Activated naive CD4-positive, alpha-beta T cell treated with anti-CD3 and anti-CD28 coated beads for 36 hours (primary cell): ENCODE measurements at regions not wholly inside any gene's neighbourhood (a gene's known extent, or its start where the extent isn't known, plus 50 kb on each side); places are given as distances from the start of the nearest gene placed in this dataset.

Experiments used
- CTCF ChIA-PET: fragments of 350-600 bp; sonication (Branson Sonifier 250); formaldehyde crosslinking; loops from one replicate; lab custom pipeline; 2021; ENCODE audit warnings: antibody characterized with exemption; lab: Charles Lee
- DNase-seq: peaks from one replicate; pipeline ENCODE4 v3.0.0-alpha.2; 2020
- H3K27ac Mint-ChIP-seq: one replicate; pipeline ENCODE4 v1.8.0; 2021; ENCODE audit warnings: mild to moderate bottlenecking, mixed read lengths
- H3K27me3 Mint-ChIP-seq: one replicate; pipeline ENCODE4 v1.8.0; 2021; ENCODE audit warnings: low read depth, mixed read lengths
- H3K36me3 Mint-ChIP-seq: one replicate; pipeline ENCODE4 v1.8.0; 2021; ENCODE audit warnings: low read depth, mixed read lengths
- H3K4me1 Mint-ChIP-seq: one replicate; pipeline ENCODE4 v1.8.0; 2021; ENCODE audit warnings: low read depth, mixed read lengths
- H3K4me3 Mint-ChIP-seq: one replicate; pipeline ENCODE4 v1.8.0; 2021; ENCODE audit warnings: mild to moderate bottlenecking, moderate library complexity, mixed read lengths
- H3K9me3 Mint-ChIP-seq: one replicate; pipeline ENCODE4 v1.8.0; 2021; ENCODE audit warnings: mixed read lengths
- intact Hi-C: fragments of 100-400 bp; cut with micrococcal nuclease; formaldehyde crosslinking; loops from one replicate; pipeline ENCODE4 v1.15.1; 2023

GRCh38 chr11:29669310-29669709 is 347.5 kb downstream of the KCNA4 start:
- Mint-ChIP-seq H3K27me3 (no peaks in the 10 kb centered on the region), H3K36me3 (no peaks in the 10 kb centered on the region), H3K4me3 (no peak overlapping the region), H3K4me1 (no peaks in the 10 kb centered on the region), H3K9me3 (peaks cover 23% of the 10 kb centered on the region), H3K27ac (no peak overlapping the region)
- DNase-seq = no peak
- CTCF ChIA-PET = no interaction called here
- intact Hi-C loops = no loop called here

GRCh38 chr11:29657709-29658108 is 359.1 kb downstream of the KCNA4 start:
- CTCF ChIA-PET = no interaction called here
- Mint-ChIP-seq H3K27me3 (no peaks in the 10 kb centered on the region), H3K36me3 (no peaks in the 10 kb centered on the region), H3K4me1 (no peaks in the 10 kb centered on the region), H3K4me3 (no peak overlapping the region), H3K9me3 (peaks cover 2% of the 10 kb centered on the region), H3K27ac (no peak overlapping the region)
- no peak for DNase-seq
- intact Hi-C loops = no loop called here

DNA sequence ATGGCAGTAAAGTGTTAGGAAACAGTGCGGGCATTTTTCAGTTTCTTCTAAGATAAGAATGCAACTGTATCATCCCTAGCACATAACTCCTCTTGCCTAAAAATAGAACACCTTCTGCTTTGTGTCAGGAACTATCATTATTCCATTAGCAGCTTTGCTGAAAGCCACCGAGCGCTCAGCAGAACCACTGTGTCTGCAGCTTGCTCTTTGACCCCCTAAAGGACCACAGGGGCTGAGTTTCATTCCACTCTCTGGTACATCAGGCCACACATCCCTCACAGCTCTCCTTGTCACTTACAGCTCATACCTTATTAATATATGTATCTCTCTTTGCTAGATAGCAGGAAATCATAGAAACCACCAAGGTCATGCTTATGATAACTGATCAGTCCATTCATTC is 360.2 kb downstream of the KCNA4 start:
- no peak for DNase-seq
- H3K4me1 Mint-ChIP-seq = no peaks in the 10 kb centered on the region
- CTCF ChIA-PET = no interaction called here
- H3K27ac Mint-ChIP-seq = no peak overlapping the region
- intact Hi-C loops = no loop called here
- H3K36me3 Mint-ChIP-seq = no peaks in the 10 kb centered on the region
- H3K9me3 Mint-ChIP-seq = peaks cover 2% of the 10 kb centered on the region
- H3K27me3 Mint-ChIP-seq = no peaks in the 10 kb centered on the region
- no peak overlapping the region for H3K4me3 Mint-ChIP-seq

DNA sequence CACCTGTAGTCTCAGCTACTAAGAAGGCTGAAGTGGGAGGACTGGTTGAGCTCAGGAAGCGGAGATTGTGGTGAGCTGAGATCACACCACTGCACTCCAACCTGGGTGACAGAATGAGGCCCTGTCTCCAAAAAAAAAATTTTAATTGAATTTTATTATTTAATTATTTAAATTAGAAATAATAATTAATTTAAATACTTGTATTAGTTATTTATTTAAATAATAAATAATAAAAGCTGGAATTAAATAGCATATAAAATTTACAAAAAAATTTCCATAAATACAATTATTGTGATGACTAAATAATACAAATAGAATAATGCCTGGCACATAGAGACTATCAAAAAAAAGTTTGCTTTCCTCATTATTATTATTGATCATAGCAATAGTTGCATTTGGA is 371.5 kb downstream of the KCNA4 start:
- H3K27me3 Mint-ChIP-seq = no peaks in the 10 kb centered on the region
- peaks cover 14% of the 10 kb centered on the region for H3K9me3 Mint-ChIP-seq
- DNase-seq = no peak
- intact Hi-C loops = no loop called here
- H3K36me3 Mint-ChIP-seq = no peaks in the 10 kb centered on the region
- H3K4me3 Mint-ChIP-seq = no peak overlapping the region
- CTCF ChIA-PET = interaction anchor here (0.6 kb wide), 1 partner anchor 439 kb away, joined by 3 read pairs; no protein-coding TSS in a partner anchor
- no peaks in the 10 kb centered on the region for H3K4me1 Mint-ChIP-seq
- H3K27ac Mint-ChIP-seq = no peak overlapping the region

DNA sequence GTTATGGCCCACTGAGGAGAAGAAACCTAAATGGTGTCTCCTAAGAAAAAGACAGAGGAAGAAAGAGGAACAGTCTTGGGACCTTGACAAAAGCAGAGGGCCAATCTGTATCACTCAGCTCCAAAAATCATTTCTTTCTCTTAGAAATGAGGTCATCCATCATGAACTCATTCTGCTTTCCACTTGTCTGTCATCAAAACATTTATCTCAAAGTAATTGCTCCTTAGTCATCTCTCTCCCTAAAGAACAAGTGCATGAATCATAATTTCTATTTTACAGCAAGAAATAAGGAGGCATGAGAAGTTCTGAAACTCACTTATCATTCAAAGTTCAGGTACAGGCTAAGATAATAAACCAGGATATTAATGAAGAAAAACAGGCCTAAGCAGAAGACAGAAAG is 375.6 kb downstream of the KCNA4 start:
- no peak for DNase-seq
- no peak overlapping the region for H3K4me3 Mint-ChIP-seq
- peaks cover 5% of the 10 kb centered on the region for H3K9me3 Mint-ChIP-seq
- H3K36me3 Mint-ChIP-seq = no peaks in the 10 kb centered on the region
- H3K4me1 Mint-ChIP-seq = no peaks in the 10 kb centered on the region
- no peaks in the 10 kb centered on the region for H3K27me3 Mint-ChIP-seq
- H3K27ac Mint-ChIP-seq = no peak overlapping the region
- intact Hi-C loops = no loop called here
- CTCF ChIA-PET = interaction anchor here (1.0 kb wide), 1 partner anchor 209 kb away, joined by 3 read pairs; no protein-coding TSS in a partner anchor

DNA sequence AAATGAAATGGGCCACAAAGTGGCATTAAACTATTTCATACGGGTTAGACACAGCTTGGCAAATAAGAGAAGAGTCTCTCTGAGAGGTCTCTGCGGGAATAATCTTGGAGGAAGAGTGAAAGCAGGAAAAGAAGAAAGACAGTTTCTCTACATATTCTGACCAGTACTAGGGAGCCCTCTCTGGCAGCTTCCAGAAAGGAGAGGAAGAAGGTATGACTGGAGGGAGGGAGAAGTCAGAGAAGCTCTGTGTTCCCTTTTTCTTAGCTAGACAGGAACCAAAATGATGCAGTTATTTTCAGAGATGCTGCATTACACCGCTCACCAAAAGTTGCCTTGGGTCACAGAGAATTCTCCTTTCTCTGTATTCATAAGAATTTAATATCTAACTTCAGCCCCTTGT is 382.1 kb downstream of the KCNA4 start:
- Mint-ChIP-seq H3K4me3 (no peak overlapping the region), H3K27ac (no peak overlapping the region), H3K9me3 (peaks cover 2% of the 10 kb centered on the region), H3K36me3 (no peaks in the 10 kb centered on the region), H3K4me1 (no peaks in the 10 kb centered on the region), H3K27me3 (no peaks in the 10 kb centered on the region)
- CTCF ChIA-PET = no interaction called here
- intact Hi-C loops = no loop called here
- no peak for DNase-seq

- H3K4me1 Mint-ChIP-seq = no peaks in the 10 kb centered on the region
- intact Hi-C loops = no loop called here
- no peak overlapping the region for H3K27ac Mint-ChIP-seq
- H3K4me3 Mint-ChIP-seq = no peak overlapping the region
- peaks cover 2% of the 10 kb centered on the region for H3K9me3 Mint-ChIP-seq
- DNase-seq = no peak
- H3K27me3 Mint-ChIP-seq = no peaks in the 10 kb centered on the region
- CTCF ChIA-PET = no interaction called here
- no peaks in the 10 kb centered on the region for H3K36me3 Mint-ChIP-seq
Measured at GRCh38 chr11:29634244-29634643, 382.6 kb downstream of the KCNA4 start.

DNA sequence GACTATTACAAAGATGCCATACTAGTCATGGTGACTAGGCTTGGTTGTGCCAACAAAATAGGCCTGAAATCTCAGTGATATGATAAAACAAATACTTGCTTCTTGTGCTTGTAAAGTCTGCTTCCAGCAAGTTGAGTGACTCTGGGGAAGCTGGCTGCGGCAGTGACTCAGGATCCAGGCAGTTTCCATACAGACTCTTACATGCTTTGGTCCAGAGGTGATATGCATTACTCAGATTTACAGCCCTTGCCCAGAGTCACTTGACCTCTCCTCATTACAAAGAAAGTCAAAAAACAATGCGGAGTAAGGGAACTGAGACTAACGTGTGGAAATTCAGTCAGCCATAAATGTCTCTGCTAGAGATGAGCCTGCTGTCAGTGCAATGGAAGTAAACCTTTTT is 387.5 kb downstream of the KCNA4 start:
- H3K9me3 Mint-ChIP-seq = peaks cover 2% of the 10 kb centered on the region
- H3K4me1 Mint-ChIP-seq = no peaks in the 10 kb centered on the region
- no peak overlapping the region for H3K4me3 Mint-ChIP-seq
- intact Hi-C loops = no loop called here
- CTCF ChIA-PET = interaction anchor here (0.6 kb wide), 1 partner anchor 263 kb away, joined by 3 read pairs; no protein-coding TSS in a partner anchor
- H3K27ac Mint-ChIP-seq = no peak overlapping the region
- no peaks in the 10 kb centered on the region for H3K27me3 Mint-ChIP-seq
- DNase-seq = no peak
- no peaks in the 10 kb centered on the region for H3K36me3 Mint-ChIP-seq

GRCh38 chr11:29628609-29629008 is 388.2 kb downstream of the KCNA4 start:
- Mint-ChIP-seq H3K9me3 (peaks cover 3% of the 10 kb centered on the region), H3K4me1 (no peaks in the 10 kb centered on the region), H3K27ac (no peak overlapping the region), H3K36me3 (no peaks in the 10 kb centered on the region), H3K4me3 (no peak overlapping the region), H3K27me3 (no peaks in the 10 kb centered on the region)
- no peak for DNase-seq
- CTCF ChIA-PET = interaction anchor here (0.6 kb wide), 1 partner anchor 263 kb away, joined by 3 read pairs; no protein-coding TSS in a partner anchor
- intact Hi-C loops = no loop called here

- no peak for DNase-seq
- intact Hi-C loops = no loop called here
- CTCF ChIA-PET = no interaction called here
- Mint-ChIP-seq H3K27me3 (no peaks in the 10 kb centered on the region), H3K4me3 (no peak overlapping the region), H3K36me3 (no peaks in the 10 kb centered on the region), H3K4me1 (no peaks in the 10 kb centered on the region), H3K27ac (no peak overlapping the region), H3K9me3 (peaks cover 3% of the 10 kb centered on the region)
Measured at GRCh38 chr11:29627541-29627940, 389.3 kb downstream of the KCNA4 start.

GRCh38 chr11:29623144-29623722 is 393.6 kb downstream of the KCNA4 start:
- Mint-ChIP-seq H3K27ac (no peak overlapping the region), H3K36me3 (no peaks in the 10 kb centered on the region), H3K4me3 (no peak overlapping the region), H3K27me3 (no peaks in the 10 kb centered on the region), H3K9me3 (peaks cover 1% of the 10 kb centered on the region), H3K4me1 (no peaks in the 10 kb centered on the region)
- intact Hi-C loops = no loop called here
- DNase-seq = no peak
- CTCF ChIA-PET = no interaction called here

- Mint-ChIP-seq H3K27me3 (no peaks in the 10 kb centered on the region), H3K36me3 (no peaks in the 10 kb centered on the region), H3K4me1 (no peaks in the 10 kb centered on the region), H3K4me3 (no peak overlapping the region), H3K9me3 (peaks cover 10% of the 10 kb centered on the region), H3K27ac (no peak overlapping the region)
- CTCF ChIA-PET = no interaction called here
- intact Hi-C loops = no loop called here
- DNase-seq = no peak
Measured at GRCh38 chr11:29616611-29617010, 400.2 kb downstream of the KCNA4 start.

- DNase-seq = no peak
- Mint-ChIP-seq H3K4me3 (no peak overlapping the region), H3K27ac (no peak overlapping the region), H3K4me1 (no peaks in the 10 kb centered on the region), H3K36me3 (no peaks in the 10 kb centered on the region), H3K9me3 (peaks cover 10% of the 10 kb centered on the region), H3K27me3 (no peaks in the 10 kb centered on the region)
- CTCF ChIA-PET = no interaction called here
- intact Hi-C loops = no loop called here
Measured at GRCh38 chr11:29612423-29612822, 404.4 kb downstream of the KCNA4 start.
